HT-29 (cell line): ENCODE measurements at regions not wholly inside any gene's neighbourhood (a gene's known extent, or its start where the extent isn't known, plus 50 kb on each side); places are given as distances from the start of the nearest gene placed in this dataset.
A peak's percentile ranks its signal among the peaks of the same experiment; 100 is the strongest.

Experiments used
- DNase-seq: peaks from one replicate; pipeline ENCODE4 v3.0.0-alpha.2; 2015; ENCODE audit warnings: low spot score

- DNase-seq: no peak
These were observed 154.1 kb upstream of the GOLIM4 start for GRCh38 chr3:168249550-168250414.

- no peak for DNase-seq
These were observed 153.5 kb upstream of the GOLIM4 start for GRCh38 chr3:168249205-168249549.

- DNase-seq: no peak
These were observed 152.9 kb upstream of the GOLIM4 start for GRCh38 chr3:168248383-168249204.

- DNase-seq: no peak
These were observed 145.4 kb upstream of the GOLIM4 start for GRCh38 chr3:168241156-168241555.

- no peak for DNase-seq
These were observed 143.6 kb upstream of the GOLIM4 start for GRCh38 chr3:168239287-168239686.

- DNase-seq: no peak
These were observed 137.3 kb upstream of the GOLIM4 start for GRCh38 chr3:168233001-168233400.

GRCh38 chr3:168223085-168223484, 127.4 kb upstream of the GOLIM4 start:
- DNase-seq: no peak

- no peak for DNase-seq
These were observed 124.8 kb upstream of the GOLIM4 start for GRCh38 chr3:168220556-168220955.

GRCh38 chr3:168219530-168219929, 123.8 kb upstream of the GOLIM4 start:
- no peak for DNase-seq

- no peak for DNase-seq
These were observed 122.9 kb upstream of the GOLIM4 start for GRCh38 chr3:168218600-168218999.

GRCh38 chr3:168216851-168217250, 121.1 kb upstream of the GOLIM4 start:
- no peak for DNase-seq

GRCh38 chr3:168213920-168214319, 118.2 kb upstream of the GOLIM4 start:
- no peak for DNase-seq

- no peak for DNase-seq
These were observed 117.1 kb upstream of the GOLIM4 start for GRCh38 chr3:168212664-168213285.

- no peak for DNase-seq
These were observed 109.7 kb upstream of the GOLIM4 start for GRCh38 chr3:168205451-168205850.

- DNase-seq: no peak
These were observed 101.4 kb upstream of the GOLIM4 start for GRCh38 chr3:168197162-168197561.

GRCh38 chr3:168191856-168192255, 96.1 kb upstream of the GOLIM4 start:
- no peak for DNase-seq

- no peak for DNase-seq
These were observed 91.5 kb upstream of the GOLIM4 start for GRCh38 chr3:168187233-168187632.

- no peak for DNase-seq
These were observed 90.7 kb upstream of the GOLIM4 start for GRCh38 chr3:168186293-168186983.

- DNase-seq: no peak
These were observed 88.0 kb upstream of the GOLIM4 start for GRCh38 chr3:168183774-168184173.

- no peak for DNase-seq
These were observed 73.0 kb upstream of the GOLIM4 start for GRCh38 chr3:168168743-168169142.

- peak; percentile 89 for DNase-seq
These were observed 69.9 kb upstream of the GOLIM4 start for GRCh38 chr3:168165390-168166269.
